NCI-H1694 (cell line): ENCODE measurements at regions not wholly inside any gene's neighbourhood (a gene's known extent, or its start where the extent isn't known, plus 50 kb on each side); places are given as distances from the start of the nearest gene placed in this dataset.

Experiments
- DNase-seq: peaks from one replicate; lab custom pipeline; 2025; lab: John Stamatoyannopoulos, UW

- no peak for DNase-seq
Measured at GRCh38 chr5:8393240-8393639, 524.3 kb downstream of the MTRR start.

- no peak for DNase-seq
Measured at GRCh38 chr5:8394965-8395364, 526.0 kb downstream of the MTRR start.

GRCh38 chr5:8396246-8396645 is 527.3 kb downstream of the MTRR start:
- DNase-seq: no peak

- DNase-seq: no peak
Measured at GRCh38 chr5:8396756-8397155, 527.8 kb downstream of the MTRR start.

GRCh38 chr5:8399471-8399870 is 530.5 kb downstream of the MTRR start:
- DNase-seq: no peak

GRCh38 chr5:8408258-8408657 is 539.3 kb downstream of the MTRR start:
- no peak for DNase-seq

GRCh38 chr5:8410618-8411017 is 541.7 kb downstream of the MTRR start:
- DNase-seq: no peak

- no peak for DNase-seq
Measured at GRCh38 chr5:8413975-8414374, 545.0 kb downstream of the MTRR start.

- DNase-seq: no peak
Measured at GRCh38 chr5:8417316-8418048, 548.5 kb downstream of the MTRR start.

GRCh38 chr5:8418049-8418426 is 549.1 kb downstream of the MTRR start:
- no peak for DNase-seq

- no peak for DNase-seq
Measured at GRCh38 chr5:8429778-8430758, 561.1 kb downstream of the MTRR start.

GRCh38 chr5:8434501-8434900 is 565.6 kb downstream of the MTRR start:
- DNase-seq: no peak

GRCh38 chr5:8436924-8437323 is 568.0 kb downstream of the MTRR start:
- DNase-seq: no peak

- no peak for DNase-seq
Measured at GRCh38 chr5:8445139-8445538, 576.2 kb downstream of the MTRR start.

GRCh38 chr5:8446179-8446578 is 577.2 kb downstream of the MTRR start:
- no peak for DNase-seq

- DNase-seq: no peak
Measured at GRCh38 chr5:8456846-8457186, 587.9 kb downstream of the MTRR start.

- DNase-seq: peak; percentile 75
Measured at GRCh38 chr5:8457187-8458037, 588.5 kb downstream of the MTRR start.

GRCh38 chr5:8458038-8458383 is 589.1 kb downstream of the MTRR start:
- DNase-seq: no peak

GRCh38 chr5:8461543-8461942 is 592.6 kb downstream of the MTRR start:
- DNase-seq: no peak

- no peak for DNase-seq
Measured at GRCh38 chr5:8462565-8462964, 593.6 kb downstream of the MTRR start.

- no peak for DNase-seq
Measured at GRCh38 chr5:8470489-8470888, 601.5 kb downstream of the MTRR start.

- DNase-seq: no peak
Measured at GRCh38 chr5:8471581-8471980, 602.6 kb downstream of the MTRR start.

GRCh38 chr5:8473016-8473415 is 604.1 kb downstream of the MTRR start:
- no peak for DNase-seq
